ENCODE measurements at regions not wholly inside any gene's neighbourhood (a gene's known extent, or its start where the extent isn't known, plus 50 kb on each side); places are given as distances from the start of the nearest gene placed in this dataset.

- Histone ChIP-seq H3K79me2 (ENCODE audit: low read depth) (no peaks in the 10 kb centered on the region), H3K27me3 (no peaks in the 10 kb centered on the region), H3K9ac (no peak overlapping the region), H2AFZ (replicated peaks) (no peak overlapping the region), H4K20me1 (ENCODE audit: low read depth) (no peaks in the 10 kb centered on the region), H3K4me2 (no peak overlapping the region), H3K27ac (no peak overlapping the region), H3K36me3 (no peaks in the 10 kb centered on the region), H3K9me3 (ENCODE audit: low read depth) (no peaks in the 10 kb centered on the region), H3K4me1 (no peaks in the 10 kb centered on the region), H3F3A (ENCODE audit: low read depth) (no peaks in the 10 kb centered on the region), H3K4me3 (no peak overlapping the region)
- Mint-ChIP-seq H3K4me1 (peaks cover 14% of the 10 kb centered on the region), H3K9me3 (peaks cover 2% of the 10 kb centered on the region), H3K4me3 (no peak overlapping the region), H3K36me3 (no peaks in the 10 kb centered on the region), H3K27ac (no peak overlapping the region), H3K27me3 (ENCODE audit: insufficient read depth, low read depth) (peaks cover 10% of the 10 kb centered on the region)
- DNase-seq (ENCODE audit: low spot score), result no peak
- TF ChIP-seq, protein P1, sequence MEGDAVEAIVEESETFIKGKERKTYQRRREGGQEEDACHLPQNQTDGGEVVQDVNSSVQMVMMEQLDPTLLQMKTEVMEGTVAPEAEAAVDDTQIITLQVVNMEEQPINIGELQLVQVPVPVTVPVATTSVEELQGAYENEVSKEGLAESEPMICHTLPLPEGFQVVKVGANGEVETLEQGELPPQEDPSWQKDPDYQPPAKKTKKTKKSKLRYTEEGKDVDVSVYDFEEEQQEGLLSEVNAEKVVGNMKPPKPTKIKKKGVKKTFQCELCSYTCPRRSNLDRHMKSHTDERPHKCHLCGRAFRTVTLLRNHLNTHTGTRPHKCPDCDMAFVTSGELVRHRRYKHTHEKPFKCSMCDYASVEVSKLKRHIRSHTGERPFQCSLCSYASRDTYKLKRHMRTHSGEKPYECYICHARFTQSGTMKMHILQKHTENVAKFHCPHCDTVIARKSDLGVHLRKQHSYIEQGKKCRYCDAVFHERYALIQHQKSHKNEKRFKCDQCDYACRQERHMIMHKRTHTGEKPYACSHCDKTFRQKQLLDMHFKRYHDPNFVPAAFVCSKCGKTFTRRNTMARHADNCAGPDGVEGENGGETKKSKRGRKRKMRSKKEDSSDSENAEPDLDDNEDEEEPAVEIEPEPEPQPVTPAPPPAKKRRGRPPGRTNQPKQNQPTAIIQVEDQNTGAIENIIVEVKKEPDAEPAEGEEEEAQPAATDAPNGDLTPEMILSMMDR (IDR thresholded peaks at IDR 0.05), result no peak
- TF ChIP-seq EZH2phosphoT487 (IDR thresholded peaks at IDR 0.05) (no peak), EZH2 (IDR thresholded peaks at IDR 0.05) (no peak)
Observed at GRCh38 chr6:1237636-1238035, 74.3 kb upstream of the FOXQ1 start.

DNA sequence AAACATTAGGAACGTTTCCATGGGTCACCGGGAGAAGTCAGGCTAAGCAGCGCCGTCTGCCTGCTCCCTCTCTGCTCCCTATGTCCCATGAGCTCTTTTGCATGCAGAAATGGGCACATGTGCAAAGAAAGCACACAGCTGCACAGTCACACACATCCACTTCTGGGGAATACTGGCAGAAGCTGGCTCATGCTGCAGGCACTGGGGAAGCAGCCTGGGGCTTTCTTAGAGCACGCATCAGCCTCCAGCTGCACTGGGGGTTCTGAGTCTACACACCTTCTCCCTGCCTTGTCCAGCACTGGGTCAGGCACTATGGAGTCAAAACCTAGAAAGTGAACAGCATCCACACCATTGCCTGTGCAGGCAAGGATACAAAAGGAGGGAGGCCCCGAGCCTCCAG is 76.1 kb upstream of the FOXQ1 start:
- H3K4me3 ChIP-seq, result no peak overlapping the region
- Mint-ChIP-seq H3K27me3 (ENCODE audit: insufficient read depth, low read depth) (peaks cover 11% of the 10 kb centered on the region), H3K4me1 (peaks cover 12% of the 10 kb centered on the region), H3K9me3 (peaks cover 2% of the 10 kb centered on the region), H3K27ac (no peak overlapping the region), H3K4me3 (no peak overlapping the region), H3K36me3 (no peaks in the 10 kb centered on the region)
- H3K4me2 ChIP-seq, result no peak overlapping the region
- H4K20me1 ChIP-seq (ENCODE audit: low read depth), result no peaks in the 10 kb centered on the region
- no peak overlapping the region for H2AFZ ChIP-seq (replicated peaks)
- no peaks in the 10 kb centered on the region for H3K79me2 ChIP-seq (ENCODE audit: low read depth)
- H3K4me1 ChIP-seq, result no peaks in the 10 kb centered on the region
- no peaks in the 10 kb centered on the region for H3K27me3 ChIP-seq
- TF ChIP-seq EZH2 (IDR thresholded peaks at IDR 0.05) (no peak), EZH2phosphoT487 (IDR thresholded peaks at IDR 0.05) (no peak)
- TF ChIP-seq, protein P1 (IDR thresholded peaks at IDR 0.05), result no peak
- DNase-seq (ENCODE audit: low spot score), result no peak
- H3K9ac ChIP-seq, result no peak overlapping the region
- no peaks in the 10 kb centered on the region for H3K36me3 ChIP-seq
- no peak overlapping the region for H3K27ac ChIP-seq
- no peaks in the 10 kb centered on the region for H3F3A ChIP-seq (ENCODE audit: low read depth)
- no peaks in the 10 kb centered on the region for H3K9me3 ChIP-seq (ENCODE audit: low read depth)

DNA sequence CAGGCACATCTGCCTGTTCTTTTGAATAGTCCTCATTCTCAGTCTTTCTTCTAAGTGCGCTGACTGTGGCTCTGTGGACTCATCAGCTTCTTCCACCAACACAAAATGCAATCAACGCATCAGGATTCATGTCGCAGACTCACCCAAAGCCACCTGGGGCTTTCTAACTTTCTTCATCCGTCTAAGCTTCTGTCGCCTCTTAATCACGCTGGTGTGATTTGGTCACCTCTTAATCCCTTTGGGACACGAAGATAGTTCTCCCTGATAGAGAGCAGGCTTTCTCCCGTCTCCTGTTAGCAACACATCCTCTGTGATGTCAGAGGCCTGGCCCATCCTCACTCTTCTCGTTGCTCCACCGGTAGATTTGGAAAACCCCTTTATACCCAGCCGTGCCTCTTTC is 78.0 kb upstream of the FOXQ1 start:
- Histone ChIP-seq H3K79me2 (ENCODE audit: low read depth) (no peaks in the 10 kb centered on the region), H3K9me3 (ENCODE audit: low read depth) (no peaks in the 10 kb centered on the region), H4K20me1 (ENCODE audit: low read depth) (no peaks in the 10 kb centered on the region), H3K4me2 (no peak overlapping the region), H3K9ac (no peak overlapping the region), H3K36me3 (no peaks in the 10 kb centered on the region), H3K4me1 (no peaks in the 10 kb centered on the region), H2AFZ (replicated peaks) (no peak overlapping the region), H3K27ac (no peak overlapping the region), H3K4me3 (no peak overlapping the region), H3K27me3 (no peaks in the 10 kb centered on the region), H3F3A (ENCODE audit: low read depth) (no peaks in the 10 kb centered on the region)
- no peaks in the 10 kb centered on the region for H3K36me3 Mint-ChIP-seq
- H3K27me3 Mint-ChIP-seq (ENCODE audit: insufficient read depth, low read depth), result peaks cover 9% of the 10 kb centered on the region
- TF ChIP-seq EZH2phosphoT487 (IDR thresholded peaks at IDR 0.05) (no peak), EZH2 (IDR thresholded peaks at IDR 0.05) (no peak)
- TF ChIP-seq, protein P1 (IDR thresholded peaks at IDR 0.05), result no peak
- H3K4me1 Mint-ChIP-seq, result peaks cover 9% of the 10 kb centered on the region
- H3K9me3 Mint-ChIP-seq, result peaks cover 2% of the 10 kb centered on the region
- no peak overlapping the region for H3K4me3 Mint-ChIP-seq
- DNase-seq (ENCODE audit: low spot score), result no peak
- H3K27ac Mint-ChIP-seq, result peak overlapping the region; percentile 78
